ENCODE measurements at regions not wholly inside any gene's neighbourhood (a gene's known extent, or its start where the extent isn't known, plus 50 kb on each side); places are given as distances from the start of the nearest gene placed in this dataset.

DNA sequence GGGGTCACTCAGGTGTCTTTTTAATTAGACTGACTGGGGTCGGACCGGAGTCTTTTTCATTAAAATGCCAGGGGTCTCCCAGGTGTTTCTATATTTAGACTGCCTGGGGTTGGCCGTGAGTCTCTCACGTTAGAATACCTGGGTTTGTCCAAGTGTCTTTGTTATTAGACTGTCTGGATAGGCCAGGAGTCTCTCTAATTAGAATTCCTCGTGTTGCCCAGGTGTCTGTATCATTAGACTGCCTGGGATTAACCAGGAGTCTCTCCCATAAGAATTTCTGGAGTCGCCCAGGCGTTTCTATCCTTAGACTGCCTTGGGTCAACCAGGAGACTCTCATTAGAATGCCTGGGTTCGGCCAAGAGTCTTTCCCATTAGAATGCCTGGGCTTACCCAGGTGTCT, 1445.7 kb downstream of the UQCRFS1 start:
- DNase-seq (ENCODE audit: low read depth), result no peak

- DNase-seq (ENCODE audit: low read depth), result no peak
These were observed 1446.8 kb downstream of the UQCRFS1 start for GRCh38 chr19:27765912-27766725.

- no peak for DNase-seq (ENCODE audit: low read depth)
These were observed 1447.6 kb downstream of the UQCRFS1 start for GRCh38 chr19:27765397-27765796.

- no peak for DNase-seq (ENCODE audit: low read depth)
These were observed 1448.7 kb downstream of the UQCRFS1 start for GRCh38 chr19:27764186-27764804.

DNA sequence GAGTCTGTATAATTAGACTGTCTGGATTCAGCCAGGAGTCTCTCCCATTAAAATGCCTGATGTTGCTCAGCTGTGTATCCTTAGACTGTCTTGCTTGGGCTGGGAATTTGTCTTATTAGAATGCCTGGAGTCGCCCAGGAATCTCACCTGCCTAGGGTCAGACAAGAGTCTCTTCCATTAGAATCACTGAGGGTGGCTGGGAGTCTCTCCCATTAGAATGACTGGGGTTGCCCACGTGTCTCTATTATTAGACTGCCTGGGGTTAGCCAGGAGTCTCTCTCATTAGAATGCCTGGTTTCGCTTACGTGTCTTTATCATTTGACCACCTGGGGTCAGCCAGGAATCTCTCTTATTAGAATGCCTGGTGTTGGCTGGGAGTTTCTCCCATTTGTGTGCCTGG, 1450.0 kb downstream of the UQCRFS1 start:
- no peak for DNase-seq (ENCODE audit: low read depth)

DNA sequence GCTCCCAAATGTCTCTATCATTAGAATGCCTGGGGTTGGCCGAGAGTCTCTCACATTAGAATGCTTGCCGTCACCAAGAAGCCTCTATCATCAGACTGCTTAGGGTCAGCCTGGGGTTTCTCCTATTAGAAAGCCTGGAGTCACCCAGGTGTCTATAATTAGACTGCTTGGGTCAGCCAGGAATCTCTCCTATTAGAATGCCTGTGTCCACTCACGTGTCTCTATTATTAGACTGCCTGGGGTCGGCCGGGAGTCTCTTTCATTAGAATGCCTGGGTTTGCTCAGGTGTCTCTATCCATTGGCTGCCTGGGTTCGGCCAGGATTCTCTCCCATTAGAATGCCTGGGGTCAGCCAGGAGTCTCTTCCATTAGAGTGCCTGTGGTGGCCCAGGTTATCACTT, 1453.1 kb downstream of the UQCRFS1 start:
- DNase-seq (ENCODE audit: low read depth), result no peak

DNA sequence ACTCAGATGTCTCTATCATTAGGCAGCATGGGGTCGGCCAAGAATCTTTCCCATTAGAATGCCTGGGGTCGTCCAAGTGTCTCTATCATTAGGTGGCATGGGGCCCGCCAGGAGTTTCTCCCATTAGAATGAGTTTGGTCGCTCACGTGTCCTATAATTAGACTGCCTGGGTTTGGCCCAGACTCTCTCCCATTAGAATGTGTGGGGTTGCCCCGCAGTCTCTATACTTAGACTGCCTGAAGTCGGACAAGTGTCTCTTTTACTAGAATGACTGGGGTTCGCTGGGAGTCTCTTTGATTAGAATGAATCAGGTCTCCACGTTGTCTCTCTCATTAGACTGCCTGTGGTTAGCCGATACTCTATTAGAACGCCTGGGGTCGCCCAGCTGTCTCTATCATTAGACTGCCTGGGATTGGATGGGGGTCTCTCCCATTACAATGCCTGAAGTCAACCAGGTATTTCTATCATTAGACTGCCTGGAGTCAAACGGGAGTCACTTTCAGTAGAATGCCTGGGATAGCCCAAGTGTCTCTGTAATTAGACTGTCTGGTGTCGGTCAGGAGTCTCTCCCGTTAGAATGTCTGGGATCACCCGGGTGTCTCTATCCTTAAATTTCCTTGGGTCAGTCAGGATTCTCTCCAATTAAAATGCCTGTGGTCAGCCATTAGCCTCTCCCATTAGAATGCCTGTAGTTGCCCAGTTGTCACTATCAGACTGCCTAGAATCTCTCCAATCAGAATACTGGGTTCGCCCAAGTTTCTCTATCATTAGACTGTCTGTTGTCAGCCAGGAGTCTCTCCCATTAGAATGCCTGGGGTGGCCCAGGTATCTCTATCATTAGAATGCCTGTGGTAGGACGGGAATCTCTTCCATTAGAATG, 1454.1 kb downstream of the UQCRFS1 start:
- no peak for DNase-seq (ENCODE audit: low read depth)

GRCh38 chr19:27754700-27755099, 1458.3 kb downstream of the UQCRFS1 start:
- no peak for DNase-seq (ENCODE audit: low read depth)

DNA sequence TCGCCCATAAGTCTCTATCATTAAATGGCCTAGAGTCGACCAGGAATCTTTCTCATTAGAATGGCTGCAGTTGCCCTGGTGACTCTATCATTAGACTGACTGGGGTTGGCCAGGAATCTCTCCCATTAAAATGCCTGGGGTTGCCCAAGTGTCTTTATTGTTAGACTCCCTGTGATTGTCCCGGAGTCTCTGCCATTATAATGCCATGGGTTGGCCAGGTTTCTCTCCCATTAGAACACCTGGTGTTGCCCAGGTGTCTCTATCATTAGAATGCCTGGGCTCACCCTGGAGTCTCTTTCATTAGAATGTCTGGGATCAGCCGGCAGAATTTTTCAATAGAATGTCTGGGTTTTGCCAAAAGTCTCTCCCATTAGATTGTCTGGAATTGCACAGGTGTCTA, 1459.3 kb downstream of the UQCRFS1 start:
- DNase-seq (ENCODE audit: low read depth), result no peak

- no peak for DNase-seq (ENCODE audit: low read depth)
These were observed 1460.3 kb downstream of the UQCRFS1 start for GRCh38 chr19:27752530-27753184.

DNA sequence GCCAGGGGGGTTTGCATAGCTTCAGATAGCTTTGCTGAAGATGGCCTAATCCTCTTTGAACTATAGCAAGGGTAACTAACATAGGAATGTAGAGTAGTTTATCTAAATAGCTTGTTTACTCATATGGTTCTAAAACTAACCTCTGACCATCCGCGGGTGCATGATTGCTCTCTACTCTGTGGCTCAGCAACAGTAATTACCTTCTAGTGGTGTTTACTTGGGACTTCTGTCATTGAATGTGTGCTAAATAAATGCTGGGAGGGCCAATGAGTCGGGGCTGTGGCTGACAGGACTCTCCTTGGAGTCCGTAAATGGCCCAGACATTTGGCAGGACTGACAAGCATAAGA, 1461.9 kb downstream of the UQCRFS1 start:
- no peak for DNase-seq (ENCODE audit: low read depth)

DNA sequence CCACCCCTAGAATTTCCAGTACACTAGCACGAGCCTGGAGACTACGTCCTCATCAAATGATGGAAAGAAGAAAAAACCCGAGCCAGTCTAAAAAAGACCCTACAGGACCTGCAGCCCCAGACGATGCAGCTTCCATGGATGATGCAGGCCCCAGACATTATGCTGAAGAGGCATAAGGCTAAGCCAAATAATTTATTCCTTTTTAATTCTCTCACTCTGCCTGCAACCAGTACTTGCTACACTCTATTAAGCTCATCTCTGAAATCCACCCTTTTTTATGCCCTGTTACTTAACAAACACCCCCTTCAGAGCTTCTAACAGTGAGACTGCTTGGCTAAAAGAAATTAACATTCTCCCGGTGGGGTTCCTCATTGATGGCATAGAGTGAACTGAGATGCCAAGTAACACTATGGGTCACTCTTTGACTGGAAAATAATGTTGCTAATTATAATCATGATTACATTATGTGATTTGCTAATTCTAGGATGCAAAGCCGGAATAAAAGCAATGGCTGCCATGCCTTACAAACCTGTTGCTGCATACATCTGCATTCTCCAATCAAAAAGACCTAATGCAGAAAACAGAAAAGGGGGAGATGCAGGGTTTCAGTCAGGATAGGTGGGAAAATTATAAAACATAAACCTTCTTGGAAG, 1462.4 kb downstream of the UQCRFS1 start:
- DNase-seq (ENCODE audit: low read depth), result no peak

DNA sequence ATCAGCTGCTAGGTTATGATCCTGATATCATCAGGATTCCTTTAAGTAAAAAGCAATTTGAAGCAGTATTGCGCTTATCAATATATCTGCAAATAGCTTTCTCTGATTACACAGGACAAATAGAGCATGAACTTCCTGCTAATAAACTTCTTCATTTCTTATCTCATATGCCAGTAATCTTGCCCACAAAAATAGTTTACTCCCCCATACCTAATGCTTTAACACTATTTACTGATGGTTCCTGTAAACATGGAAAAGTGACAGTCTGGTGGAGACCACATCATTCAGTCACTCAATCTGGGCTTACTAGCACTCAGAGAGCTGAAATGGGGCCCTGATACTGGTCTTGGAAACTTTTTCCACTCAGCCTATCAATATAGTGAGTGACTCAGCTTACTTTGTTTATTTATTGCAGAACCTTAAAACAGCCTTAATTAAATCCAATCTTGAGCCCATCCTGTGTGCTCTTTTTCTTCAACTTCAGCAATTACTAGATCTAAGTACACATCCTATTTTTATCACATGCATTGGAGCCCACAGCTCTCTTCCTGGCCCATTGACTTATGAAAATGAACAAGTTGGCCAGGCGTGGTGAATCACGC, 1464.3 kb downstream of the UQCRFS1 start:
- DNase-seq (ENCODE audit: low read depth), result no peak

DNA sequence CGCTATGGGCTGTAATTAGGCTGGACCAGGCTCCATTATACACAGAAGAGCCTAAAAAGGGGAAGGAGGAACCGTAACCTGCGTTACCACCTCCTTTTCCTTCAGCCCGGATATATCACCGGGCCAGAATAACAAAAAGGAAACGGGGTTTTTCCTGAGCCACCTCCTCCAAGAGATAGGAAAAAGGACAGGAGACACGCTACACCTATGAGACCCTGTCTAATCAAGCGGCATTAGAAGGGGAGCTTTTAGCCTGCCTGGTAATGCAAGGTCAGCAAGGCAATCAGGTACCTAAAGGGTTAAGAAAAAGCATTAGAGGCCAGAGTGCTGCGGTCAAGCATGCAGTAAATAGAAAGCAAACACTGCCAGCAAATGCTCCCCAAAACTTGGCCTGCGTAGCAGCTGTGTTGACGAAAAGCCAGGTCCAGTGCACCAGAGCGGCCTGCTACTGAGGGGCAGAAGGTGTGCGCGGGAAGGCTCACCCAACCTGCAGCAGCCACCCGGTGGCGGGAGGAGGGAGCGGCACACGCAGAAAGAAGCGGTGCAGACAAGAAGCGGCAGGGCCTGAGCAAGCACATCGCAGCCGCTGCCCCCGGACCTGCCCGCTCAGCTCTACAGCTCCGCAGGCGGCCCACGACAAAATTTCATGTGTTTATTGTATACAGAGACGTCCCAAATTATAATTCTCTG, 1466.1 kb downstream of the UQCRFS1 start:
- DNase-seq (ENCODE audit: low read depth), result no peak

DNA sequence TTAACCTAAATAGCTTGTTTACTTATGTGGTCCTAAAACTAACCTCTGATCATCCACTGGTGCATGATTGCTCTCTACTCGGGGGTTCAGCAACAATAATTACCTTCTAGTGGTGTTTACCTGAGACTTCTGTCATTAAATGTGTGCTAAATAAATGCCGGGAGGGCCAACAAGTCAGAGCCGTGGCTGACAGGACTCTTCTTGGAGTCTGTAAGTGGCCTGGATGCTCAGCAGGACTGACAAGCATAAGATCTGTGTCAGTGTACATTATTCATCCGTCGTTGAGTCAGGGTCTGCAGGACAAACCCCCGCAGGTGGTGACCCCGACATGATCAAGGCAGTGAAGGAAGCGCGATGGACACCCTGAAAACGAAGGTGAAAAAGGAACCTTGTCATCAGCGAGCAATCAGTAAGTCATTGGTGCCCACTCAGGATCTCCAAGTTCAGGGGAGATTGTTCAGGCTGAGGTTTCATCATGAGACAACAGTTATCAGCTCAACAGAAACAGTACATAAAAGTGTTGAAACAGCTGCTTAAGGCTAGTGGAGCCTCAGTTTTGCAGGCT, 1466.9 kb downstream of the UQCRFS1 start:
- no peak for DNase-seq (ENCODE audit: low read depth)

DNA sequence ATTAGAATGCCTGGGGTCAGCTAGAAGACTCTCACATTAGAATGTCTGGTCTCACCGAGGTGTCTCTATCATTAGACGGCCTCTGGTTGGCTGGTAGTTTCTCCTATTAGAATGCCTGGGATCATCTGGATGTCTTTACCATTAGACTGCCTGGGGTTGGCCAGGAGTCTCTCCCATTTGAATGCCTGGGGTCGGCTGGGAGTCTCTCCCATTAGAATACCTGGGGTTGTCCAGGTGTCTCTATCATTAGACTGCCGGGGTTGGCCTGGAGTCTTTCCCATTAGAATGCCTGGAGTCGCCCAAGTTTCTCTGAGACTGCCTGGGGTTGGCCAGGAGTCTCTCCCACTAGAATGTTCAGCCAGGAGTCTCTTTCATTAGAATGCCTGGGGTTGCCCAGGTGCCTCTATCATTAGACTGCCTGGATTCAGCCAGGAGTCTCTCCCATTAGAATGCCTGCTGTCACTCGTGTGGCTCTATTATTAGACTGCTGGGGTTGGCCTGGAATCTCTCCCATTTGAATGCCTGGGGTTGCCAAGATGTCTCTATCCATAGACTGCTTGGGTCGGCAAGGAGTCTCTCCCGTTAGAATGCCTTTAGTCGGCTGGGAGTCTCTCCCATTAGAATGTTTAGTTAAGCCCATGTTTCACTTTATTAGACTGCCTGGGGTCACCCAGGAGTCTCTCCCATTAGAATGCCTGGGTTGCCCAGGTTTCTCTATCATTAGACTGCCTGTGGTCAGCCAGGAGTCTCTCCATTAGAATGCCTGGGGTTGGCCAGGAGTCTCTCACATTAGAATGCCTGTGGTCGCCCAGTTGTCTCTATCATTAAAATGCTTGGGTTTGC, 1467.8 kb downstream of the UQCRFS1 start:
- no peak for DNase-seq (ENCODE audit: low read depth)

GRCh38 chr19:27742041-27742440, 1470.9 kb downstream of the UQCRFS1 start:
- DNase-seq (ENCODE audit: low read depth), result no peak

DNA sequence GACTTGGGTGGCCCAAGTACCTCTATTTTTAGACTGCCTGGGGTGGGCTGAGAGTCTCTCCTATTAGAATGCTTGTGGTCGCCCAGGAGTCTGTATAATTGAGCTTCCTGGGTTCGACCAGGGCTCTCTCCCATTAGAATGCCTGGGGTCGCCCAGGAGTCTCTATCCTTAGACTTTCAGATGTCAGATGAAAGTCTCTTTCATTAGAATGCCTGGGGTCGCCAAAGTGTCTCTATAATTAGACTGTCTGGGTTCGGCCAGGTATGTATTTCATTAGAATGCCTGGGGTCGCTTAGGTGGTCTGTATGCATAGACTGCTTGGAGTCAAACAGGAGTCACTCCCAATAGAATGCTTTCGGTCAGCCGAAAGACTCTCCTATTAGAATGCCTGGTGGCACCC, 1471.7 kb downstream of the UQCRFS1 start:
- DNase-seq (ENCODE audit: low read depth), result no peak

GRCh38 chr19:27740396-27740795, 1472.6 kb downstream of the UQCRFS1 start:
- no peak for DNase-seq (ENCODE audit: low read depth)
